Vagina (tissue), 2 donors: ENCODE measurements at regions not wholly inside any gene's neighbourhood (a gene's known extent, or its start where the extent isn't known, plus 50 kb on each side); places are given as distances from the start of the nearest gene placed in this dataset.

ENCODE experiments used
- DNase-seq, 2 donors: peaks; one replicate each; pipeline ENCODE4 v3.0.0-alpha.2; 2017; ENCODE audit errors: extremely low spot score in 2 of 2
- H3K27ac ChIP-seq: fragments of 200-600 bp; sonication (generic); one replicate; pipeline ENCODE4 v1.5.1; 2019
- H3K27me3 ChIP-seq: fragments of 200-600 bp; sonication (generic); one replicate; pipeline ENCODE4 v1.5.1; 2019
- H3K36me3 ChIP-seq, 2 donors: fragments of 200-600 bp; sonication (generic); one replicate each; pipeline ENCODE4 v1.5.1; 2017 to 2019
- H3K4me1 ChIP-seq: fragments of 200-600 bp; sonication (generic); one replicate; pipeline ENCODE4 v1.5.1; 2019
- H3K4me3 ChIP-seq, 2 donors: fragments of 200-600 bp; sonication (generic); 1 replicate in 1 of 2; 2 replicates in 1 of 2; pipeline ENCODE4 v1.5.1; 2016 to 2019
- H3K9me3 ChIP-seq: fragments of 200-600 bp; sonication (generic); one replicate; pipeline ENCODE4 v1.5.1; 2019
- CTCF ChIP-seq, 3 experiments: fragments of 450-650 bp in 2 of 3; fragments of 200-600 bp in 1 of 3; sonication (generic) in 1 of 3; IDR thresholded peaks; one replicate each; pipeline ENCODE4 v1.5.1; 2017 to 2019; ENCODE audit warnings: antibody characterized with exemption in 3 of 3, mild to moderate bottlenecking in 2 of 3, moderate library complexity in 2 of 3
- POLR2A ChIP-seq, 2 donors: fragments of 450-650 bp; IDR thresholded peaks; one replicate each; pipeline ENCODE4 v1.6.1; 2017; ENCODE audit warnings: antibody characterized with exemption in 2 of 2, mild to moderate bottlenecking in 2 of 2, moderate library complexity in 2 of 2
- POLR2AphosphoS5 ChIP-seq, 2 donors: sonication (generic); formaldehyde crosslinking; IDR thresholded peaks; one replicate each; pipeline ENCODE4 v1.9.0; 2017; ENCODE audit warnings: antibody characterized with exemption in 2 of 2, mild to moderate bottlenecking in 2 of 2, low read depth in 1 of 2; ENCODE audit not compliant: insufficient read depth in 1 of 2
- intact Hi-C: fragments of 100-400 bp; cut with DNase I; formaldehyde crosslinking; loops from one replicate; pipeline ENCODE4 v1.15.1; 2023

GRCh38 chr12:127546721-127547505 lies 720.1 kb upstream of the TMEM132C start:
- H3K4me1 ChIP-seq, result no peaks in the 10 kb centered on the region
- H3K9me3 ChIP-seq, result no peaks in the 10 kb centered on the region
- H3K4me3 ChIP-seq, result no peak overlapping the region
- no peak overlapping the region for H3K27ac ChIP-seq
- no peaks in the 10 kb centered on the region for H3K36me3 ChIP-seq
- TF ChIP-seq POLR2AphosphoS5 (IDR thresholded peaks at IDR 0.05; ENCODE audit: insufficient read depth in 1 of 2, low read depth in 1 of 2) (no peak), POLR2A (IDR thresholded peaks at IDR 0.05) (no peak), CTCF (IDR thresholded peaks at IDR 0.05) (no peak)
- no peak for DNase-seq
- H3K27me3 ChIP-seq, result no peaks in the 10 kb centered on the region
- intact Hi-C loops, result no loop called here

- no peak for DNase-seq
- intact Hi-C loops, result no loop called here
- H3K4me3 ChIP-seq, result no peak overlapping the region
- H3K36me3 ChIP-seq, result no peaks in the 10 kb centered on the region
- no peaks in the 10 kb centered on the region for H3K4me1 ChIP-seq
- no peak overlapping the region for H3K27ac ChIP-seq
- H3K9me3 ChIP-seq, result no peaks in the 10 kb centered on the region
- TF ChIP-seq POLR2A (IDR thresholded peaks at IDR 0.05) (no peak), CTCF (IDR thresholded peaks at IDR 0.05) (no peak), POLR2AphosphoS5 (IDR thresholded peaks at IDR 0.05; ENCODE audit: insufficient read depth in 1 of 2, low read depth in 1 of 2) (no peak)
- no peaks in the 10 kb centered on the region for H3K27me3 ChIP-seq
Measured at GRCh38 chr12:127548123-127548553, 718.8 kb upstream of the TMEM132C start.

- Histone ChIP-seq H3K36me3 (no peaks in the 10 kb centered on the region), H3K9me3 (no peaks in the 10 kb centered on the region), H3K27me3 (no peaks in the 10 kb centered on the region), H3K4me3 (no peak overlapping the region), H3K27ac (no peak overlapping the region), H3K4me1 (no peaks in the 10 kb centered on the region)
- DNase-seq, result no peak
- intact Hi-C loops, result no loop called here
- TF ChIP-seq POLR2AphosphoS5 (IDR thresholded peaks at IDR 0.05; ENCODE audit: insufficient read depth in 1 of 2, low read depth in 1 of 2), result no peak
- TF ChIP-seq POLR2A (IDR thresholded peaks at IDR 0.05), result no peak
- TF ChIP-seq CTCF (IDR thresholded peaks at IDR 0.05), result no peak
Measured at GRCh38 chr12:127550271-127550670, 716.7 kb upstream of the TMEM132C start.

GRCh38 chr12:127552838-127553237 lies 714.1 kb upstream of the TMEM132C start:
- no peaks in the 10 kb centered on the region for H3K36me3 ChIP-seq
- intact Hi-C loops, result no loop called here
- DNase-seq, result no peak
- no peak overlapping the region for H3K27ac ChIP-seq
- H3K27me3 ChIP-seq, result no peaks in the 10 kb centered on the region
- H3K4me1 ChIP-seq, result no peaks in the 10 kb centered on the region
- H3K9me3 ChIP-seq, result no peaks in the 10 kb centered on the region
- no peak overlapping the region for H3K4me3 ChIP-seq
- TF ChIP-seq POLR2A (IDR thresholded peaks at IDR 0.05) (no peak), CTCF (IDR thresholded peaks at IDR 0.05) (no peak), POLR2AphosphoS5 (IDR thresholded peaks at IDR 0.05; ENCODE audit: insufficient read depth in 1 of 2, low read depth in 1 of 2) (no peak)

- TF ChIP-seq POLR2AphosphoS5 (IDR thresholded peaks at IDR 0.05; ENCODE audit: insufficient read depth in 1 of 2, low read depth in 1 of 2) (no peak), POLR2A (IDR thresholded peaks at IDR 0.05) (no peak), CTCF (IDR thresholded peaks at IDR 0.05) (no peak)
- intact Hi-C loops, result no loop called here
- Histone ChIP-seq H3K4me1 (no peaks in the 10 kb centered on the region), H3K36me3 (no peaks in the 10 kb centered on the region), H3K27me3 (no peaks in the 10 kb centered on the region), H3K9me3 (no peaks in the 10 kb centered on the region), H3K27ac (no peak overlapping the region), H3K4me3 (no peak overlapping the region)
- no peak for DNase-seq
Measured at GRCh38 chr12:127555071-127555470, 711.9 kb upstream of the TMEM132C start.
